SK-N-SH treated with all-trans-retinoic acid at 6 μM for 48 hours (cell line): ENCODE measurements at regions not wholly inside any gene's neighbourhood (a gene's known extent, or its start where the extent isn't known, plus 50 kb on each side); places are given as distances from the start of the nearest gene placed in this dataset.
A peak's percentile ranks its signal among the peaks of the same experiment; 100 is the strongest.

Experiments used
- ATAC-seq: fragments of 200-7000 bp; cut with Tn5 transposase; 3 replicates; pipeline ENCODE4 v1.9.1; 2020; ENCODE audit warnings: mild to moderate bottlenecking, moderate library complexity
- ARNTL ChIP-seq: fragments of 450-650 bp; formaldehyde crosslinking; IDR thresholded peaks from 2 replicates; pipeline ENCODE4 v1.5.0; 2020; ENCODE audit warnings: low read depth, mild to moderate bottlenecking, moderate library complexity, borderline replicate concordance
- BACH2 ChIP-seq: fragments of 250-450 bp; sonication (Bioruptor Pico); IDR thresholded peaks from 2 replicates; pipeline ENCODE4 v1.9.0; 2021; ENCODE audit warnings: mild to moderate bottlenecking, borderline replicate concordance
- CSDC2 ChIP-seq: fragments of 250-450 bp; sonication (Bioruptor Pico); IDR thresholded peaks from 2 replicates; pipeline ENCODE4 v1.5.0; 2020; ENCODE audit warnings: mild to moderate bottlenecking, moderate library complexity
- ESRRG ChIP-seq: fragments of 250-450 bp; sonication (Bioruptor Pico); IDR thresholded peaks from 2 replicates; pipeline ENCODE4 v1.6.1; 2021; ENCODE audit warnings: mild to moderate bottlenecking
- GLIS3 ChIP-seq: fragments of 250-450 bp; sonication (Bioruptor Pico); IDR thresholded peaks from 2 replicates; pipeline ENCODE4 v1.5.0; 2020; ENCODE audit warnings: mild to moderate bottlenecking, moderate library complexity
- ISL1 ChIP-seq: fragments of 250-450 bp; sonication (Bioruptor Pico); IDR thresholded peaks from 2 replicates; pipeline ENCODE4 v2.1.2; 2022; ENCODE audit warnings: mild to moderate bottlenecking, moderate library complexity
- OSR1 ChIP-seq: fragments of 250-450 bp; sonication (Bioruptor Pico); IDR thresholded peaks from 2 replicates; pipeline ENCODE4 v1.8.0; 2022; ENCODE audit warnings: moderate library complexity, mild to moderate bottlenecking, inconsistent platforms
- PPARA ChIP-seq: fragments of 250-450 bp; sonication (Bioruptor Pico); IDR thresholded peaks from 2 replicates; pipeline ENCODE4 v1.5.0; 2020; ENCODE audit warnings: mild to moderate bottlenecking, borderline replicate concordance
- RARB ChIP-seq: fragments of 250-450 bp; sonication (Bioruptor Pico); IDR thresholded peaks from 2 replicates; pipeline ENCODE4 v1.8.0; 2021; ENCODE audit warnings: mild to moderate bottlenecking, moderate library complexity
- SNAI2 ChIP-seq: fragments of 250-450 bp; sonication (Bioruptor Pico); IDR thresholded peaks from 2 replicates; pipeline ENCODE4 v1.5.0; 2020; ENCODE audit warnings: mild to moderate bottlenecking, moderate library complexity
- TCF4 ChIP-seq: fragments of 250-450 bp; sonication (Bioruptor Pico); IDR thresholded peaks from 2 replicates; pipeline ENCODE4 v1.8.0; 2021; ENCODE audit warnings: mild to moderate bottlenecking, moderate library complexity, borderline replicate concordance
- TSHZ2 ChIP-seq: fragments of 250-450 bp; sonication (Bioruptor Pico); IDR thresholded peaks from 2 replicates; pipeline ENCODE4 v1.5.0; 2020; ENCODE audit warnings: mild to moderate bottlenecking, moderate library complexity
- ZC3H10 ChIP-seq: fragments of 250-450 bp; sonication (Bioruptor Pico); IDR thresholded peaks from 2 replicates; pipeline ENCODE4 v1.5.1; 2021; ENCODE audit warnings: mild to moderate bottlenecking, moderate library complexity
- ZFP3 ChIP-seq: fragments of 250-450 bp; sonication (Bioruptor Pico); IDR thresholded peaks from 2 replicates; pipeline ENCODE4 v1.5.0; 2020; ENCODE audit warnings: mild to moderate bottlenecking, moderate library complexity
- ZFP30 ChIP-seq: fragments of 450-650 bp; formaldehyde crosslinking; IDR thresholded peaks from 2 replicates; pipeline ENCODE4 v1.5.0; 2022; ENCODE audit warnings: mild to moderate bottlenecking, moderate library complexity
- ZNF565 ChIP-seq: fragments of 450-650 bp; formaldehyde crosslinking; conservative IDR thresholded peaks from 2 replicates; pipeline ENCODE4 v1.5.0; 2020; ENCODE audit warnings: low read depth, mild to moderate bottlenecking, moderate library complexity
- ZNF70 ChIP-seq: fragments of 450-650 bp; formaldehyde crosslinking; IDR thresholded peaks from 2 replicates; pipeline ENCODE4 v1.5.0; 2020; ENCODE audit warnings: mild to moderate bottlenecking, moderate library complexity
- ZNF8 ChIP-seq: fragments of 450-650 bp; formaldehyde crosslinking; IDR thresholded peaks from 2 replicates; pipeline ENCODE4 v1.5.0; 2020; ENCODE audit warnings: mild to moderate bottlenecking, moderate library complexity
- TF ChIP-seq, protein P1 (sequence below): fragments of 250-450 bp; sonication (Bioruptor Pico); IDR thresholded peaks from 2 replicates; pipeline ENCODE4 v1.8.0; 2020; ENCODE audit warnings: mild to moderate bottlenecking, moderate library complexity, borderline replicate concordance
- TF ChIP-seq, protein P2 (sequence below): fragments of 250-450 bp; sonication (Bioruptor Pico); IDR thresholded peaks from 2 replicates; pipeline ENCODE4 v1.5.1; 2020; ENCODE audit warnings: low read depth, mild to moderate bottlenecking, moderate library complexity
- TF ChIP-seq, protein P3 (sequence below): fragments of 250-450 bp; sonication (Bioruptor Pico); IDR thresholded peaks from 2 replicates; pipeline ENCODE4 v1.8.0; 2021; ENCODE audit warnings: low read depth, mild to moderate bottlenecking, moderate library complexity, borderline replicate concordance
- TF ChIP-seq, protein P4 (sequence below): fragments of 250-450 bp; sonication (Bioruptor Pico); IDR thresholded peaks from 2 replicates; pipeline ENCODE4 v1.5.1; 2021; ENCODE audit warnings: mild to moderate bottlenecking, moderate library complexity

DNA sequence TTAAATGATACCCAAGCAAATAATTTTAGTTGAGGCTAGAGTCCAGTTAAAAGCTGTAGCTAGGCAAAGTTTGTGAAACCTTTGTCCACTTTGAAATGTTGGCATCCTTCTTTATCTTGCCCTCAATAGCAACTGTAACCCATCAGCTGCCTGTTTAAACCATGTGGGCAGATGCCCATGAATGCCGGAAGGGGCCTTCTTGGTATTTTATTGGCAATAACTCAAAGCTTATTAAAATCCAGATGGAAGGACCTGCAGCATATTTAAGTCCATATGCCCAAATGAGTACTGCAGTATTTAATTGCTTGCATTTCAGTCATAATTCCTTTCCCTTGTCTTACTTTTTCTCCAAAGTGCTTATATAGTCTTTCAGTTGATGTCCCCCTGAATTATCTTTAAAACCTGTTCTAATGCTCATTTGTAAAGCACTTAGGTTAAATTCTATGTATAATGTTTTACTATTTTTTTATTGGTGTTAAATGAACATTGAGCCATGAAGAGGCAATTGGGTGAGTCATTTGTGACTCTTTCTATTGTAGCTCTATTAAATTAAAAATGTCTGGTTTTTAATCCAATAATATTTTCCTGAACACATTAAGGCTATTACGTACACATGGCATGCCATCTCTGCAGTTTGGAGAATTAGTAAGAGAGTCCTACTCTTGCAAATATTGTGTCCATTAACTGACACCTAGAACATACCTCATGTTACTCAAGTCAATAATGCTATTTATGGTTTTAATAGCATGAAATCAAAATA, 225.3 kb downstream of the KCNJ2 start:
- peak; percentile 64 for ATAC-seq
- peak; percentile 79 for TF ChIP-seq ISL1 (CRISPR knock-in tag)
- TF ChIP-seq ZNF70 (CRISPR knock-in tag), result no peak
- TF ChIP-seq ZNF565, result 0 out of 2 replicates have a peak, but pooled peaks have one; percentile 62
- TF ChIP-seq, protein P1, sequence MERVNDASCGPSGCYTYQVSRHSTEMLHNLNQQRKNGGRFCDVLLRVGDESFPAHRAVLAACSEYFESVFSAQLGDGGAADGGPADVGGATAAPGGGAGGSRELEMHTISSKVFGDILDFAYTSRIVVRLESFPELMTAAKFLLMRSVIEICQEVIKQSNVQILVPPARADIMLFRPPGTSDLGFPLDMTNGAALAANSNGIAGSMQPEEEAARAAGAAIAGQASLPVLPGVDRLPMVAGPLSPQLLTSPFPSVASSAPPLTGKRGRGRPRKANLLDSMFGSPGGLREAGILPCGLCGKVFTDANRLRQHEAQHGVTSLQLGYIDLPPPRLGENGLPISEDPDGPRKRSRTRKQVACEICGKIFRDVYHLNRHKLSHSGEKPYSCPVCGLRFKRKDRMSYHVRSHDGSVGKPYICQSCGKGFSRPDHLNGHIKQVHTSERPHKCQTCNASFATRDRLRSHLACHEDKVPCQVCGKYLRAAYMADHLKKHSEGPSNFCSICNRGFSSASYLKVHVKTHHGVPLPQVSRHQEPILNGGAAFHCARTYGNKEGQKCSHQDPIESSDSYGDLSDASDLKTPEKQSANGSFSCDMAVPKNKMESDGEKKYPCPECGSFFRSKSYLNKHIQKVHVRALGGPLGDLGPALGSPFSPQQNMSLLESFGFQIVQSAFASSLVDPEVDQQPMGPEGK (CRISPR knock-in tag), result peak; percentile 47; the same call in 1 of the 2 replicates
- 0 out of 2 replicates have a peak, but pooled peaks have one; percentile 23 for TF ChIP-seq PPARA (CRISPR knock-in tag)
- TF ChIP-seq ZFP3, result peak; percentile 62; the same call in 1 of the 2 replicates
- TF ChIP-seq, protein P2, sequence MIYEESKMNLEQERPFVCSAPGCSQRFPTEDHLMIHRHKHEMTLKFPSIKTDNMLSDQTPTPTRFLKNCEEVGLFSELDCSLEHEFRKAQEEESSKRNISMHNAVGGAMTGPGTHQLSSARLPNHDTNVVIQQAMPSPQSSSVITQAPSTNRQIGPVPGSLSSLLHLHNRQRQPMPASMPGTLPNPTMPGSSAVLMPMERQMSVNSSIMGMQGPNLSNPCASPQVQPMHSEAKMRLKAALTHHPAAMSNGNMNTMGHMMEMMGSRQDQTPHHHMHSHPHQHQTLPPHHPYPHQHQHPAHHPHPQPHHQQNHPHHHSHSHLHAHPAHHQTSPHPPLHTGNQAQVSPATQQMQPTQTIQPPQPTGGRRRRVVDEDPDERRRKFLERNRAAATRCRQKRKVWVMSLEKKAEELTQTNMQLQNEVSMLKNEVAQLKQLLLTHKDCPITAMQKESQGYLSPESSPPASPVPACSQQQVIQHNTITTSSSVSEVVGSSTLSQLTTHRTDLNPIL, result peak; percentile 70; the same call in 1 of the 2 replicates
- TF ChIP-seq ZFP30 (CRISPR knock-in tag), result no peak; the same call in 1 of the 2 replicates
- no peak for TF ChIP-seq ESRRG (CRISPR knock-in tag)
- no peak for TF ChIP-seq OSR1
- TF ChIP-seq SNAI2 (CRISPR knock-in tag), result peak; percentile 80; the same call in 1 of the 2 replicates
- peak; percentile 89 for TF ChIP-seq TCF4 (CRISPR knock-in tag)
- TF ChIP-seq ZNF8 (CRISPR knock-in tag), result peak; percentile 28; the same call in 1 of the 2 replicates
- peak; percentile 60; the same call in 1 of the 2 replicates for TF ChIP-seq ZC3H10
- no peak for TF ChIP-seq RARB (CRISPR knock-in tag)
- no peak for TF ChIP-seq BACH2 (CRISPR knock-in tag)
- TF ChIP-seq ARNTL (CRISPR knock-in tag), result no peak
- TF ChIP-seq, protein P3, sequence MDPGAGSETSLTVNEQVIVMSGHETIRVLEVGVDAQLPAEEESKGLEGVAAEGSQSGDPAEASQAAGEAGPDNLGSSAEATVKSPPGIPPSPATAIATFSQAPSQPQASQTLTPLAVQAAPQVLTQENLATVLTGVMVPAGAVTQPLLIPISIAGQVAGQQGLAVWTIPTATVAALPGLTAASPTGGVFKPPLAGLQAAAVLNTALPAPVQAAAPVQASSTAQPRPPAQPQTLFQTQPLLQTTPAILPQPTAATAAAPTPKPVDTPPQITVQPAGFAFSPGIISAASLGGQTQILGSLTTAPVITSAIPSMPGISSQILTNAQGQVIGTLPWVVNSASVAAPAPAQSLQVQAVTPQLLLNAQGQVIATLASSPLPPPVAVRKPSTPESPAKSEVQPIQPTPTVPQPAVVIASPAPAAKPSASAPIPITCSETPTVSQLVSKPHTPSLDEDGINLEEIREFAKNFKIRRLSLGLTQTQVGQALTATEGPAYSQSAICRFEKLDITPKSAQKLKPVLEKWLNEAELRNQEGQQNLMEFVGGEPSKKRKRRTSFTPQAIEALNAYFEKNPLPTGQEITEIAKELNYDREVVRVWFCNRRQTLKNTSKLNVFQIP (CRISPR knock-in tag), result no peak
- TF ChIP-seq, protein P4, sequence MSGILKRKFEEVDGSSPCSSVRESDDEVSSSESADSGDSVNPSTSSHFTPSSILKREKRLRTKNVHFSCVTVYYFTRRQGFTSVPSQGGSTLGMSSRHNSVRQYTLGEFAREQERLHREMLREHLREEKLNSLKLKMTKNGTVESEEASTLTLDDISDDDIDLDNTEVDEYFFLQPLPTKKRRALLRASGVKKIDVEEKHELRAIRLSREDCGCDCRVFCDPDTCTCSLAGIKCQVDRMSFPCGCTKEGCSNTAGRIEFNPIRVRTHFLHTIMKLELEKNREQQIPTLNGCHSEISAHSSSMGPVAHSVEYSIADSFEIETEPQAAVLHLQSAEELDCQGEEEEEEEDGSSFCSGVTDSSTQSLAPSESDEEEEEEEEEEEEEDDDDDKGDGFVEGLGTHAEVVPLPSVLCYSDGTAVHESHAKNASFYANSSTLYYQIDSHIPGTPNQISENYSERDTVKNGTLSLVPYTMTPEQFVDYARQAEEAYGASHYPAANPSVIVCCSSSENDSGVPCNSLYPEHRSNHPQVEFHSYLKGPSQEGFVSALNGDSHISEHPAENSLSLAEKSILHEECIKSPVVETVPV, result peak; percentile 62; the same call in 1 of the 2 replicates
- TF ChIP-seq GLIS3 (CRISPR knock-in tag), result no peak; the same call in 1 of the 2 replicates
- peak; percentile 72 for TF ChIP-seq TSHZ2
- TF ChIP-seq CSDC2, result no peak

DNA sequence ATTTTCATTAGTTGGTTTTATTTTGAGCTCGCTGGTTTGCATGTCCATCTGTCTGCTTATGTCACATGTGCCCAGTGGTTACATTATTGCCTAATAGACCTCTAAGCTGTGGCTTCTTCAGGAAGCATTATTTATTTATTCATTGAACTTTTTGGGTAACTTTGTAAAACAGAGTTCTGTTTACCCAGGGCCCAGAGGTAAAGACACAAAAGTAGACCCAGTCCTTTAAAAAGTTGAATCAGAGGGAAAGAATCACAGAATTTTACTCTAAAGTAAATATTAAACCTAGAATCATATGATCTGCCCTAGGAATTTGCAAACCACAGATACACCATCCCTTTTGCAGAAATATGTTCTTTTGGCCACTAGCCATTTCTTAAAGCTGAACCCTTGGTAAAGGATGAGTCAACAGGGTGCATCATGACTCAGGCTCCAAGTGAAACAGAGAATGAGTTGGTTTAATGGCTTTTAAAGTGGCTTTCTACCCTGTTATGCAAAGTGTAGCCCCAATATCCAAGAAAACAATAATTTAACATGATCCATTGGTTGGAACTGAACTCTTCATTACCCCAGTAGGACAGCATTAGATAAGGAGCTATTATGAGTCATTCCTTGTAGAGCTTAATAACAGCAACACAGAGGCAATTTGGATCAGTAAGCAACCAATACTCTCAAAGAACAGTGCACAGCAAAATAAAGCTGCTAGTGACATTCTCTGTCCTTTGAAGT, 236.3 kb downstream of the KCNJ2 start:
- ATAC-seq, result peak; percentile 98
- TF ChIP-seq, protein P4, result no peak
- TF ChIP-seq, protein P1 (CRISPR knock-in tag), result peak; percentile 83
- TF ChIP-seq, protein P2, result peak; percentile 75
- TF ChIP-seq PPARA (CRISPR knock-in tag) (no peak), RARB (CRISPR knock-in tag) (no peak; the same call in 1 of the 2 replicates), CSDC2 (peak; percentile 95; the same call in 1 of the 2 replicates), SNAI2 (CRISPR knock-in tag) (peak; percentile 95), ESRRG (CRISPR knock-in tag) (no peak)
